NCI-H524 (cell line): ENCODE measurements at regions not wholly inside any gene's neighbourhood (a gene's known extent, or its start where the extent isn't known, plus 50 kb on each side); places are given as distances from the start of the nearest gene placed in this dataset.

Experiments used
- DNase-seq, 2 experiments: peaks; one replicate each; lab custom pipeline; 2025; lab: John Stamatoyannopoulos, UW

DNA sequence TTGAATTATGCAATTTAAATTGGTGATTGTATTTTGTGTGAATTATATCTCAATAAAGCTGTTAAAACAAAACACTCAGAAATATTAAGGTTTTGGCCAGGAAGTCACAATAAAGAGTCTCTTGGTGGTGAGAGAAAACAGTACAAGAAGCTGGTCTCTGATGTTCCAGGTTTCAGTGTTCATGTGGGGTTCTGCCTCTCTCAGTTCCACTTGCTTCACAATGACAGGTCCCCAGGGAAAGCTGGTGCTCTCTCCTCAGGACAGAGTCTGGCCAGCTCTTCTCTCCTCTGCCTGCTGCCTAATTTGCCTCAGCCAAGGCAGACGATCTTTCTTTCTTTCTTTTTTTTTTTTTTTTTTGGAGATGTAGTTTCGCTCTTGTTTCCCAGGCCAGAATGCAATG, 342.9 kb upstream of the PLXNA2 start:
- no peak for DNase-seq

DNA sequence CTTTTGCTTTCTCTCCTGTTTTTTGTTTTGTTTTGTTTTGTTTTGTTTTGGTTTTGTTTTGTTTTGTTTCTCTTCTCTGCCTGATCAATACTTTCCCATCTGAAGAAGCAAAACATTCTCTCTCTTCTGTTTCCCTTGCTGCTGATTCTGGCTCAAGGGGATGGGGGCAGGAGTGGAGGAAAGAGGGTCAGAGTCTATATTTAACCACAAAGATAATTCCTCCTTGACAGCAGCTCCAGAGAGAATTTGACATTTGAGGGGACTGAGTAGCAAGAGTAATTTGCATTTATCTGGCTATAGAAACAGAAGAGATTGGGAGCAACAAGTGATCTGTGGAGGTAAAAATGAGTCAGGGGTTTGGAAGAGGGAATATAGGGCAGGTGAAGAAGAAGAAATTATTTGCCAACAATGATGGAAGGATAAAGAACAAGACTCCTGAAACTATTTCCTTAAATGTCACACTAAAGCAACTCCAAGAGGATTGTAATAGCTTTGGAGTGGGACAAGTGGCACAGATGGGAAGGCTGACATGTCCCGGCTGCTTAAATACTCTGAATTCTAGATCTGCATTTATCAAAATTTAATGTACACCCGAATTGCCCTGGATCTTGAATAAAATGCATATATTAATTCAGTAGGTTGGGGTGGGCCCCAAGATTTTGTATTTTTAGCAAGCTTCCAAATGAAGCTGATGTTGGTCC, 349.3 kb upstream of the PLXNA2 start:
- peak in 1 of 2 experiments; percentile 4 for DNase-seq

DNA sequence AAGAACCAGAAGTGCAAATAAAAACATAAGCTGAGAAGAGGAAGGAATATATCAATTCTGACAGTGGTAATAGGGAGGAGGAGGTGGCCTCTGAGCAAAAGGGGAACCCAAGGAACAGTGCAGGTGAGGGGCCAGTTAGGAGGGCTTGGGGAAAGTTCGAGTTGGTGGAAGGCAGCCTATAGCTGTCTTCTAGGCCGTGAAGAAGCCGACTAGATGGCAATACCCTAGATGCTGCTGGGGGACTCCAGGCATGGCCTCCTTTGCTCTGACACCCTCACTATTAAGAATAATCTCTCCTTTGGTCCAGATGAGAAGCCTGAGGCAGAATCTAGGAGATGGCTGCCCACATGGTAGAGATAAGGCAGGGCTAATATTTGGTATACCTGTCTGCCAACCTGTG, 351.1 kb upstream of the PLXNA2 start:
- DNase-seq: no peak

GRCh38 chr1:208595745-208596144, 351.6 kb upstream of the PLXNA2 start:
- no peak for DNase-seq

GRCh38 chr1:208597571-208597970, 353.4 kb upstream of the PLXNA2 start:
- DNase-seq: no peak

DNA sequence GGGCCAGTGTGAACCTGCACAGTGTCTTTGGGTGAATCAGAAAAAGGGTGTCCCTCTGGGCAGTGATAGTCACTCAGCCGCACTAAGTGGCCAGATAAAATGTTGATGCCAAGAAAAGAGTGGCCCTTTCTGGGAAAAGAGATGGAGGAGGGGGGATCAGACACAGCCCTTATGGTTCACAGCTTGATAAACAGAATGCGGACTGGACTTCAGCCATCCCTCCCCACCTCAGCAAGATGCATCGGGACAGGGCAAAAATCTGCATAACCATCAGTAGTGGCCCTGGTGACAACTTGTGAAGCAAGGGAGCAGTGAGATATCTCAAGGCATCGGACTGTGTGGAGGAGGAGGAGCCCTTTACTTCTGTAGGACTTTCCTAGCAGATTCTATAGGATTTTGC, 353.8 kb upstream of the PLXNA2 start:
- DNase-seq: no peak

GRCh38 chr1:208599063-208599462, 354.9 kb upstream of the PLXNA2 start:
- no peak for DNase-seq

- DNase-seq: no peak
These were observed 356.4 kb upstream of the PLXNA2 start for GRCh38 chr1:208600456-208601190.

- DNase-seq: no peak
These were observed 357.4 kb upstream of the PLXNA2 start for GRCh38 chr1:208601561-208601960.

GRCh38 chr1:208603721-208604120, 359.5 kb upstream of the PLXNA2 start:
- no peak for DNase-seq

DNA sequence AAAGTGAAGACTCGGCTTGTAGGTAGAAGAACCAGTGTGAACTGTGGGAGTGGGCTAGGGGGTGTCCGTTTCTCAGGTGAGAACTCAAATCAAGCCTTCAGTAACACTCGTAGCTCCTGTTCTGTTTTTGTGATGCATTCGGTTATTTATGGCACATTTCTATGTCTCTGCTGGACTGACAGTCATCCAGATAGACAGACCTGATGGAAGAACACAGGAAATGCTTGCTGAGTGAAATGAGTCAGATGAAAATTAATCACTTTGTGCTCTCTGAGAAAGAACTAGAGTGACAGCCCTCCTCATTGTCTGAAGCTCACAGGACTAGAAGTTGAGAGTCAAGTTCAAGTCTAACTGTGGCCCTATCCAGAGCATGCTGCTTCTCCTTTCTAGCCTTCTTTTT, 360.1 kb upstream of the PLXNA2 start:
- no peak for DNase-seq

DNA sequence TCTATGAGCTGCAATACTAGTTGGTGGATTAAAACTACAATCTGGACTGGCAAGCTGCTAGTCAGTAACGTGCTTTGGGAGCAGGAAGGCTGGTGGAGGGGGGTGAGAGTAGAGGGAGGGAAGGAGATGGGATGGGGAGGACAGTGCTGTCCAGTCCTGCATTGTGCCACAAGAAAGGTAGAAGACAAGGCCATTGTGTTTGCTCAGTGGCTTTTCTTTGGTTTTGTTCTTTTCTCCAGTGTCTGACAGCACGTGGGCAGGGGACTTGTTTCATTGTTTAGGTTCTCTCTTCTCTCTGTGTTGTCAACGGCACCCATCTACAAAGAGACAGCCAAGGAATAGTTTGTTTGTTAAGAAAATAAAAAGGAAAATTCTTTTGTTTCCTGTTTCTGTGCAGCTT, 362.8 kb upstream of the PLXNA2 start:
- DNase-seq: peak in 1 of 2 experiments; percentile 25

- DNase-seq: no peak
These were observed 363.4 kb upstream of the PLXNA2 start for GRCh38 chr1:208607616-208608015.

- DNase-seq: no peak
These were observed 370.4 kb upstream of the PLXNA2 start for GRCh38 chr1:208614610-208615009.

GRCh38 chr1:208615371-208615770, 371.2 kb upstream of the PLXNA2 start:
- no peak for DNase-seq

- DNase-seq: no peak
These were observed 372.6 kb upstream of the PLXNA2 start for GRCh38 chr1:208616776-208617175.

- DNase-seq: no peak
These were observed 384.1 kb upstream of the PLXNA2 start for GRCh38 chr1:208628022-208628914.

DNA sequence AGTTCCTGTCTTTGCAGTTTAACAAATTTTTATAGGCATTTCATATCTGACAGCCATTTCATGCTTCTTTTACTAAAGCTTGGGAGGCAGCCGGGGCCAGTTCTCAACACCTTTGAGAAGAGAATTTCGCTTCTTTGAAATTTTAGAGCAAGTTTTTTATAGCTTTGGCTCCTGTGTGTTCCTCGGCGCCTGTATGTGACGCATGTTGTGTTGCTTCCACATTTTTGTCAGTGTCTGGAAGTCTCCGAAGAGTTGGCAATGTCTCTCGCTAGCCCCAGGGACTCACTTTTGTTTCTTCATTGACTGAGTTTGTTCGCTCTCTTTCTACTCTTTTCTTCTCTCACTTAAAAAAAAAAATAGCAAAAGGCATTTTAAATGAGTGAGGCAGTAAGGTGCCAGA, 386.9 kb upstream of the PLXNA2 start:
- no peak for DNase-seq

- DNase-seq: no peak
These were observed 387.3 kb upstream of the PLXNA2 start for GRCh38 chr1:208631506-208631905.

DNA sequence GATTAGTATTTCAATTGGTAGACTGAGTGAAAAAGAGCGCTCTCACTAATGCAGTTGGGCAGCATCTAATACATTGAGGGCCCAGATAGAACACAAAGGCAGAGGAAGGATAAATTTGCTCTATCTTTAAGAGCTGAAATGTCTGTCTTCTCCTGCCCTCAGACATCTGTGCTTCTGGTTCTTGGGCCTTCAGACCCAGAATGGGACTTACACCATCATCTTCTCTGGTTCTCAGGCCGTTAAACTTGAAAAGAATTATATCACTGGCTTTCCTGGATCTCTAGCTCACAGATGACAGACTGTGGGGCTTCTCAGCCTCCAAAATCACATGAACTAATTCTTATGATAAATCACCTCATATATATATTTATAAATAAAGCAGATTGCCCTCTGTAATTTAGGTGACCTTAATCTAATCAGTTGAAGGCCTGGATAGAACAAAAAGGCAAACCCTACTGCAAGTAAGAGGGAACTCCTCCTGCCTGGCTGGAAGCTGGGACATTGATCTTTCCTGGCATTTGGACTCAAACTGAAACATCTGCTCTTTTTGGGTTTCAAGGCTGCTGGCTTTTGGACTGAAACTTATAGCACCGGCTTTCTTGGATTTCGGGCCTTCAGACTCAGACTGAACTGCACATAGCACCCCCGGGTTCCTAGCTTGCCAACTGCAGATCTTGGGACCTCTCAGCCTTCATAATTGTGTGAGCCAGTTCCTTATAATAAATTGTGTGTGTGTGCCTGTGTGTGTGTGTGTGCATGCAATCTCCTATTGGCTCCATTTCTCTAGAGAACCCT, 390.4 kb upstream of the PLXNA2 start:
- DNase-seq: no peak

GRCh38 chr1:208637181-208637580, 393.0 kb upstream of the PLXNA2 start:
- no peak for DNase-seq

GRCh38 chr1:208639382-208639781, 395.2 kb upstream of the PLXNA2 start:
- no peak for DNase-seq
